GM18870 (cell line): ENCODE measurements at regions not wholly inside any gene's neighbourhood (a gene's known extent, or its start where the extent isn't known, plus 50 kb on each side); places are given as distances from the start of the nearest gene placed in this dataset.
A peak's percentile ranks its signal among the peaks of the same experiment; 100 is the strongest.
"Not testable (repeated sequence)": the region's sequence is repeated elsewhere in the genome, so short reads cannot be mapped to it uniquely, and the experiment has no call there.

Experiments used
- ATAC-seq: cut with Tn5 transposase; IDR thresholded peaks from one replicate; pipeline ENCODE4 v1.9.1; 2021; ENCODE audit warnings: moderate library complexity; ENCODE audit not compliant: unreplicated experiment

- no peak for ATAC-seq
Measured at GRCh38 chr2:75925331-75926024, 214.8 kb upstream of the GCFC2 start.

- no peak for ATAC-seq
Measured at GRCh38 chr2:75922191-75922590, 211.5 kb upstream of the GCFC2 start.

GRCh38 chr2:75920859-75921551 is 210.3 kb upstream of the GCFC2 start:
- ATAC-seq, result no peak

GRCh38 chr2:75915851-75916634 is 205.3 kb upstream of the GCFC2 start:
- ATAC-seq, result no peak

- peak; percentile 53 for ATAC-seq
Measured at GRCh38 chr2:75896779-75897366, 186.2 kb upstream of the GCFC2 start.

- ATAC-seq, result peak; percentile 91
Measured at GRCh38 chr2:75894170-75894569, 183.5 kb upstream of the GCFC2 start.

- ATAC-seq, result peak; percentile 48
Measured at GRCh38 chr2:75892490-75892889, 181.8 kb upstream of the GCFC2 start.

- no peak for ATAC-seq
Measured at GRCh38 chr2:75882530-75882929, 171.8 kb upstream of the GCFC2 start.

- ATAC-seq, result not testable (repeated sequence)
Measured at GRCh38 chr2:75875606-75876005, 164.9 kb upstream of the GCFC2 start.

- not testable (repeated sequence) for ATAC-seq
Measured at GRCh38 chr2:75871762-75872614, 161.3 kb upstream of the GCFC2 start.

GRCh38 chr2:75870651-75871137 is 160.0 kb upstream of the GCFC2 start:
- ATAC-seq, result peak; percentile 95

GRCh38 chr2:75870133-75870532 is 159.4 kb upstream of the GCFC2 start:
- ATAC-seq, result no peak

- no peak for ATAC-seq
Measured at GRCh38 chr2:75865702-75866101, 155.0 kb upstream of the GCFC2 start.

- ATAC-seq, result no peak
Measured at GRCh38 chr2:75865083-75865482, 154.4 kb upstream of the GCFC2 start.

- no peak for ATAC-seq
Measured at GRCh38 chr2:75862547-75862946, 151.8 kb upstream of the GCFC2 start.

- ATAC-seq, result no peak
Measured at GRCh38 chr2:75853436-75853835, 142.7 kb upstream of the GCFC2 start.

- ATAC-seq, result no peak
Measured at GRCh38 chr2:75852639-75853038, 141.9 kb upstream of the GCFC2 start.

GRCh38 chr2:75846683-75847190 is 136.0 kb upstream of the GCFC2 start:
- ATAC-seq, result no peak

GRCh38 chr2:75844651-75845050 is 133.9 kb upstream of the GCFC2 start:
- ATAC-seq, result peak; percentile 87

- not testable (repeated sequence) for ATAC-seq
Measured at GRCh38 chr2:75834588-75834987, 123.9 kb upstream of the GCFC2 start.
